ENCODE measurements at regions not wholly inside any gene's neighbourhood (a gene's known extent, or its start where the extent isn't known, plus 50 kb on each side); places are given as distances from the start of the nearest gene placed in this dataset.
"Not testable (repeated sequence)": the region's sequence is repeated elsewhere in the genome, so short reads cannot be mapped to it uniquely, and the experiment has no call there.

GRCh38 chr14:87799400-87799799, 193.6 kb downstream of the GALC start:
- no peak for TF ChIP-seq POLR2A (IDR thresholded peaks at IDR 0.05; ENCODE audit: low read depth, low read length)
- FAIRE-seq (no peak), DNase-seq (ENCODE audit: insufficient read length, low spot score) (no peak)

- DNase-seq (ENCODE audit: insufficient read length, low spot score) (no peak), FAIRE-seq (no peak)
- no peak for TF ChIP-seq POLR2A (IDR thresholded peaks at IDR 0.05; ENCODE audit: low read depth, low read length)
Observed at GRCh38 chr14:87797001-87797400, 196.0 kb downstream of the GALC start.

- no peak for FAIRE-seq
Observed at GRCh38 chr14:87794561-87794960, 198.4 kb downstream of the GALC start.

GRCh38 chr14:87785897-87786296, 207.1 kb downstream of the GALC start:
- no peak for TF ChIP-seq POLR2A (IDR thresholded peaks at IDR 0.05; ENCODE audit: low read depth, low read length)
- DNase-seq (ENCODE audit: insufficient read length, low spot score) (no peak), FAIRE-seq (no peak)

More at GRCh38 chr14:87794561-87794960, 198.4 kb downstream of the GALC start:
- TF ChIP-seq POLR2A (IDR thresholded peaks at IDR 0.05; ENCODE audit: low read depth, low read length): no peak
- no peak for DNase-seq (ENCODE audit: insufficient read length, low spot score)

GRCh38 chr14:87784386-87784785, 208.6 kb downstream of the GALC start:
- no peak for TF ChIP-seq POLR2A (IDR thresholded peaks at IDR 0.05; ENCODE audit: low read depth, low read length)
- FAIRE-seq (no peak), DNase-seq (ENCODE audit: insufficient read length, low spot score) (no peak)

- FAIRE-seq (no peak), DNase-seq (ENCODE audit: insufficient read length, low spot score) (no peak)
- TF ChIP-seq POLR2A (IDR thresholded peaks at IDR 0.05; ENCODE audit: low read depth, low read length): no peak
Observed at GRCh38 chr14:87783071-87783470, 209.9 kb downstream of the GALC start.

GRCh38 chr14:87772854-87773253, 220.1 kb downstream of the GALC start:
- TF ChIP-seq POLR2A (IDR thresholded peaks at IDR 0.05; ENCODE audit: low read depth, low read length): no peak
- no peak for DNase-seq (ENCODE audit: insufficient read length, low spot score)
- FAIRE-seq: no peak

GRCh38 chr14:87767567-87767901, 225.4 kb downstream of the GALC start:
- no peak for TF ChIP-seq POLR2A (IDR thresholded peaks at IDR 0.05; ENCODE audit: low read depth, low read length)
- FAIRE-seq (no peak), DNase-seq (ENCODE audit: insufficient read length, low spot score) (no peak)

- DNase-seq (ENCODE audit: insufficient read length, low spot score) (no peak), FAIRE-seq (no peak)
- TF ChIP-seq POLR2A (IDR thresholded peaks at IDR 0.05; ENCODE audit: low read depth, low read length): no peak
Observed at GRCh38 chr14:87758876-87759275, 234.1 kb downstream of the GALC start.

GRCh38 chr14:87756661-87757060, 236.3 kb downstream of the GALC start:
- DNase-seq (ENCODE audit: insufficient read length, low spot score) (no peak), FAIRE-seq (no peak)
- TF ChIP-seq POLR2A (IDR thresholded peaks at IDR 0.05; ENCODE audit: low read depth, low read length): no peak

- no peak for TF ChIP-seq POLR2A (IDR thresholded peaks at IDR 0.05; ENCODE audit: low read depth, low read length)
- DNase-seq (ENCODE audit: insufficient read length, low spot score): no peak
- FAIRE-seq: no peak
Observed at GRCh38 chr14:87754520-87755223, 238.3 kb downstream of the GALC start.

GRCh38 chr14:87748558-87748957, 244.4 kb downstream of the GALC start:
- no peak for TF ChIP-seq POLR2A (IDR thresholded peaks at IDR 0.05; ENCODE audit: low read depth, low read length)
- FAIRE-seq (no peak), DNase-seq (ENCODE audit: insufficient read length, low spot score) (no peak)

GRCh38 chr14:87745507-87746118, 247.4 kb downstream of the GALC start:
- DNase-seq (ENCODE audit: insufficient read length, low spot score) (no peak), FAIRE-seq (no peak)

GRCh38 chr14:87734577-87735360, 258.2 kb downstream of the GALC start:
- FAIRE-seq; DNase-seq (ENCODE audit: insufficient read length, low spot score): not testable (repeated sequence)

More at GRCh38 chr14:87745507-87746118, 247.4 kb downstream of the GALC start:
- no peak for TF ChIP-seq POLR2A (IDR thresholded peaks at IDR 0.05; ENCODE audit: low read depth, low read length)

GRCh38 chr14:87733115-87733514, 259.9 kb downstream of the GALC start:
- DNase-seq (ENCODE audit: insufficient read length, low spot score); FAIRE-seq: not testable (repeated sequence)
